Epithelial cell of esophagus (primary cell): ENCODE measurements at regions not wholly inside any gene's neighbourhood (a gene's known extent, or its start where the extent isn't known, plus 50 kb on each side); places are given as distances from the start of the nearest gene placed in this dataset.

ENCODE experiments used
- DNase-seq: peaks from one replicate; pipeline ENCODE4 v3.0.0; 2010; ENCODE audit warnings: low read depth
- H3K4me3 ChIP-seq: 2 replicates; pipeline ENCODE4 v1.5.1; 2011; ENCODE audit warnings: mild to moderate bottlenecking, low read length, control low read depth
- CTCF ChIP-seq: IDR thresholded peaks from 2 replicates; pipeline ENCODE4 v1.5.1; 2011; ENCODE audit warnings: low read depth, mild to moderate bottlenecking, low read length, control low read depth, inconsistent platforms; ENCODE audit not compliant: insufficient read depth; ENCODE audit errors: missing control alignments

- H3K4me3 ChIP-seq: no peak overlapping the region
- no peak for TF ChIP-seq CTCF
- no peak for DNase-seq
Observed at GRCh38 chr16:48818257-48818656, 208.3 kb upstream of the N4BP1 start.

- no peak for DNase-seq
- no peak for TF ChIP-seq CTCF
- H3K4me3 ChIP-seq: no peak overlapping the region
Observed at GRCh38 chr16:48817032-48817431, 207.1 kb upstream of the N4BP1 start.

DNA sequence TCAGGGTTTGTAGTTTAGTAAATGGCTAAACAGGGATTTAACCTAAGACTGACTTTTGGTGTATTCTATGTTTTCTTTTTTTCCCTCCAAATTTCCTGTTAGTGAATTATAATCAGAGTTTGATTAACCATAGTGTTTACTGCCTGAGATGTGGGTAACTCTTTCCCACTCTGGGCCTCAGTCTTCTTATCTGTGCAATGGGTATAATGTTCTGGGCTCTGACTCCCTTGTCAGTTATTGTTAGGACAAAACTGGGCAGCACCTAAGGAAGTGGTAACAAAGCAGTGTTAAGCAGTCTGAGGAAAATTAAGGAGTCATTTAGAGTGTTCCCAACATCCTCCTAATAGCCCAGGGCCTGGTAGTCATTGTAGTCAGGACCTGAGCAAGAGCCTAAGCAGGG is 206.4 kb upstream of the N4BP1 start:
- no peak for TF ChIP-seq CTCF
- DNase-seq: no peak
- no peak overlapping the region for H3K4me3 ChIP-seq

DNA sequence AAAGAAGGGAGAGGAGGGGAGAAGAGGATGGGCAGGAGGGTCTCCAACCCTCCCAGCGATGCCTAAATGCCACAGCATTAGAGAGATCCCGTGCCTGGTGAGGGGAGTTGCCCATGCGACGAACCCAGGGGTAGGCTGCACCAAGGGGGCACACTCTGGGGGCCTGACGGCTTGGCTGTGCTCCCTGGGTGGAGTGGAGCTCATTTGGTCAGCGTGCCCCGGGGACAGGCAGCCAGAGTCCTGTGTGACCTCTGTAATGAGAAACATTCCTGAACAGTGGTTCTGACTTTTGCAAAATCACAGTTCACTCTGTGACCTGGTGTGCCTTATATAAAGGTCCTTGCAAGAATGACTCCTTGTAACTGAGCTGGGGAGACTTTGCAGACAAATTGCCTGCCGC is 205.0 kb upstream of the N4BP1 start:
- H3K4me3 ChIP-seq: no peak overlapping the region
- no peak for DNase-seq
- no peak for TF ChIP-seq CTCF

DNA sequence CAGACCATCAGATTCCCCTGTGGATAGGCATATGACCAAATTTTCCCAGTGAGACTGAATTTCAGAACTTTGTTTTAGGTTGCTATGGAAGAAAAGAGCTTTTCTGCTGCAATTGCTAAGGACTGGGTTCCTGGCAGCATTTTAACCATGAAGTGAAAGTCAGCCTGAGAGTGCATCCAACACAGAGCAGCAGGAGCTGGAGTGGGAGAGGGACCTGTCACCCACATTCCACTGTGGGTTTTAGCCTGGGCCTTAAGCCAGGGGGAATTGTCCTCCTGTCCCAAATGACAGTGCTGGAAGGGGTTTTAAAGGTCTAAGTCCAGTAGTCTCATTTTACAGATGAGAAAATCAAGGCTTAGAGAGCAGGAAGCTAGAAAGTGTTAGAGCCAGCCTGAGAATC is 203.5 kb upstream of the N4BP1 start:
- H3K4me3 ChIP-seq: no peak overlapping the region
- TF ChIP-seq CTCF: no peak
- DNase-seq: no peak

GRCh38 chr16:48812856-48813255 is 202.9 kb upstream of the N4BP1 start:
- no peak overlapping the region for H3K4me3 ChIP-seq
- TF ChIP-seq CTCF: no peak
- DNase-seq: no peak

DNA sequence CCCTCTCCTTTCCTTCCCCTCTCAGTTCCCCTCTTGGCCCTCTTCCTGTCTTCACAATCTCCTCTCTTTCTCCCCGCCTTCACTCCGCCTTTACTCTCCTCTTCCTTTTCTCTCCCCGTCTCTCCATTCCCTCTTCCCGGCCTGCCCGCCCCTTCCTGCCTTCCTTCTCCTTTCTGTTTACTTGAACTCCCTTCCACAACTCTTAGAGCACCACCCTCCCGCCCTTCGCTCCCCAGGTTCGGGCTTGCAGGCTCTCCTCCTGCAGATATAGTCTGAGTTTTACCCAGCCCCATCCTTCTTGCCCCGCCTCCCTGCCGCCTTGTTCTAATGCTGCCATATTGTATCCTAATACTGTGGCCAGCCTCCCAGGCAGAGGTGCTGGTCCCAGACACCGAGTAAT is 201.5 kb upstream of the N4BP1 start:
- no peak for DNase-seq
- TF ChIP-seq CTCF: no peak
- no peak overlapping the region for H3K4me3 ChIP-seq
